ENCODE measurements at regions not wholly inside any gene's neighbourhood (a gene's known extent, or its start where the extent isn't known, plus 50 kb on each side); places are given as distances from the start of the nearest gene placed in this dataset.

DNA sequence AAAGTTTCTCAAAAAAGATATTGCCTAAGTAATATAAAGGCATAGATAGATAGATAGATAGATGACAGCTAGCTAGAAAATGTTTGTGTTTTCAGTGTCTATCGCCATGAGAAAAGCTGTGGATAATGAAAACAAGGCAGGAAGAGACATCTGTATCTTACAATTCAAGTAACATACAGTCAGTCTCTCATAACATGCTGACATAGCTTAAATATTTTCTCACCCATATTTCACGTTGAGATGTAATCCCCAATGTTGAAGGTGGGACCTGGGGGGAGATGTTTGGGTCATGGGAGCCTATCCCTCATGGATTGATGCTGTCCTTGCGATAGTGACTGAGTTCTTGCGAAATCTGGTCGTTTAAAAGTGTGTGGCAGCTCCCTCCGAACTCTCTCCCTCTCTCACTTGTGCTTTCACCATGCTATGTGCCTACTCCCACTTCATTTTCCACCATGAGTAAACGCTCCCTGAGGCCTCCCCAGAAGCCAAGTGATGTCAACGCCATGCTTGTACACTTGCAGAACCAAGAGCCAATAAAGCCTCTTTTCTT is 856.8 kb upstream of the ADAMTS5 start:
- ATAC-seq (ENCODE audit: insufficient read depth, low read depth) (no peak), DNase-seq (no peak)
- H2AFZ ChIP-seq (ENCODE audit: low read depth, low read length), result no peak overlapping the region
- no peak for TF ChIP-seq EZH2 (IDR thresholded peaks at IDR 0.05; ENCODE audit: borderline replicate concordance, low read depth, low read length, severe bottlenecking)
- TF ChIP-seq, protein P1, sequence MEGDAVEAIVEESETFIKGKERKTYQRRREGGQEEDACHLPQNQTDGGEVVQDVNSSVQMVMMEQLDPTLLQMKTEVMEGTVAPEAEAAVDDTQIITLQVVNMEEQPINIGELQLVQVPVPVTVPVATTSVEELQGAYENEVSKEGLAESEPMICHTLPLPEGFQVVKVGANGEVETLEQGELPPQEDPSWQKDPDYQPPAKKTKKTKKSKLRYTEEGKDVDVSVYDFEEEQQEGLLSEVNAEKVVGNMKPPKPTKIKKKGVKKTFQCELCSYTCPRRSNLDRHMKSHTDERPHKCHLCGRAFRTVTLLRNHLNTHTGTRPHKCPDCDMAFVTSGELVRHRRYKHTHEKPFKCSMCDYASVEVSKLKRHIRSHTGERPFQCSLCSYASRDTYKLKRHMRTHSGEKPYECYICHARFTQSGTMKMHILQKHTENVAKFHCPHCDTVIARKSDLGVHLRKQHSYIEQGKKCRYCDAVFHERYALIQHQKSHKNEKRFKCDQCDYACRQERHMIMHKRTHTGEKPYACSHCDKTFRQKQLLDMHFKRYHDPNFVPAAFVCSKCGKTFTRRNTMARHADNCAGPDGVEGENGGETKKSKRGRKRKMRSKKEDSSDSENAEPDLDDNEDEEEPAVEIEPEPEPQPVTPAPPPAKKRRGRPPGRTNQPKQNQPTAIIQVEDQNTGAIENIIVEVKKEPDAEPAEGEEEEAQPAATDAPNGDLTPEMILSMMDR (IDR thresholded peaks at IDR 0.05; ENCODE audit: borderline replicate concordance, extremely low read depth, low read length, poor library complexity, severe bottlenecking), result no peak
- H3K4me2 ChIP-seq (ENCODE audit: insufficient read depth, low read length), result no peak overlapping the region
- no peak overlapping the region for H3K9ac ChIP-seq (ENCODE audit: low read depth, low read length)
- H3K79me2 ChIP-seq (ENCODE audit: insufficient read depth, low read length), result no peaks in the 10 kb centered on the region
- H4K20me1 ChIP-seq (ENCODE audit: insufficient read depth, low read length), result no peaks in the 10 kb centered on the region
- no peaks in the 10 kb centered on the region for H3K27me3 ChIP-seq (ENCODE audit: insufficient read depth, low read length, poor library complexity)
- no peak overlapping the region for H3K4me3 ChIP-seq (ENCODE audit: low read depth in 1 of 2, low read length in 2 of 2)
- no peaks in the 10 kb centered on the region for H3K4me1 ChIP-seq (ENCODE audit: insufficient read depth, low read length)
- no peaks in the 10 kb centered on the region for H3K36me3 ChIP-seq (ENCODE audit: insufficient read depth, low read length)
- no peak overlapping the region for H3K27ac ChIP-seq (ENCODE audit: low read length)
- no peaks in the 10 kb centered on the region for H3K9me3 ChIP-seq (ENCODE audit: insufficient read depth, low read length, severe bottlenecking)

- TF ChIP-seq, protein P1 (IDR thresholded peaks at IDR 0.05; ENCODE audit: borderline replicate concordance, extremely low read depth, low read length, poor library complexity, severe bottlenecking), result no peak
- TF ChIP-seq EZH2 (IDR thresholded peaks at IDR 0.05; ENCODE audit: borderline replicate concordance, low read depth, low read length, severe bottlenecking), result no peak
- ATAC-seq (ENCODE audit: insufficient read depth, low read depth) (no peak), DNase-seq (no peak)
- Histone ChIP-seq H2AFZ (ENCODE audit: low read depth, low read length) (no peak overlapping the region), H3K4me1 (ENCODE audit: insufficient read depth, low read length) (no peaks in the 10 kb centered on the region), H4K20me1 (ENCODE audit: insufficient read depth, low read length) (no peaks in the 10 kb centered on the region), H3K9ac (ENCODE audit: low read depth, low read length) (no peak overlapping the region), H3K4me2 (ENCODE audit: insufficient read depth, low read length) (no peak overlapping the region), H3K27me3 (ENCODE audit: insufficient read depth, low read length, poor library complexity) (no peaks in the 10 kb centered on the region), H3K27ac (ENCODE audit: low read length) (no peak overlapping the region), H3K4me3 (ENCODE audit: low read depth in 1 of 2, low read length in 2 of 2) (no peak overlapping the region), H3K9me3 (ENCODE audit: insufficient read depth, low read length, severe bottlenecking) (no peaks in the 10 kb centered on the region), H3K79me2 (ENCODE audit: insufficient read depth, low read length) (no peaks in the 10 kb centered on the region), H3K36me3 (ENCODE audit: insufficient read depth, low read length) (no peaks in the 10 kb centered on the region)
Measured at GRCh38 chr21:27820342-27820741, 853.5 kb upstream of the ADAMTS5 start.

- ATAC-seq (ENCODE audit: insufficient read depth, low read depth), result no peak
Measured at GRCh38 chr21:27819299-27819698, 852.4 kb upstream of the ADAMTS5 start.

More at GRCh38 chr21:27819299-27819698, 852.4 kb upstream of the ADAMTS5 start:
- TF ChIP-seq EZH2 (IDR thresholded peaks at IDR 0.05; ENCODE audit: borderline replicate concordance, low read depth, low read length, severe bottlenecking), result no peak
- TF ChIP-seq, protein P1 (IDR thresholded peaks at IDR 0.05; ENCODE audit: borderline replicate concordance, extremely low read depth, low read length, poor library complexity, severe bottlenecking), result no peak
- Histone ChIP-seq H3K27me3 (ENCODE audit: insufficient read depth, low read length, poor library complexity) (no peaks in the 10 kb centered on the region), H2AFZ (ENCODE audit: low read depth, low read length) (no peak overlapping the region), H3K4me1 (ENCODE audit: insufficient read depth, low read length) (no peaks in the 10 kb centered on the region), H3K9me3 (ENCODE audit: insufficient read depth, low read length, severe bottlenecking) (no peaks in the 10 kb centered on the region), H3K4me3 (ENCODE audit: low read depth in 1 of 2, low read length in 2 of 2) (no peak overlapping the region), H3K36me3 (ENCODE audit: insufficient read depth, low read length) (no peaks in the 10 kb centered on the region), H4K20me1 (ENCODE audit: insufficient read depth, low read length) (no peaks in the 10 kb centered on the region), H3K79me2 (ENCODE audit: insufficient read depth, low read length) (no peaks in the 10 kb centered on the region), H3K9ac (ENCODE audit: low read depth, low read length) (no peak overlapping the region), H3K4me2 (ENCODE audit: insufficient read depth, low read length) (no peak overlapping the region), H3K27ac (ENCODE audit: low read length) (no peak overlapping the region)
- no peak for DNase-seq
